CD14-positive monocyte (primary cell): ENCODE measurements at regions not wholly inside any gene's neighbourhood (a gene's known extent, or its start where the extent isn't known, plus 50 kb on each side); places are given as distances from the start of the nearest gene placed in this dataset.

Experiments
- DNase-seq, 3 donors: peaks; one replicate each; pipeline ENCODE4 v3.0.0-alpha.2; 2011 to 2022
- H2AFZ ChIP-seq: 2 replicates; pipeline ENCODE4 v1.6.0; 2012; ENCODE audit warnings: mild to moderate bottlenecking, low read depth, low read length, inconsistent platforms; ENCODE audit not compliant: insufficient read depth, poor library complexity, severe bottlenecking
- H3K27ac ChIP-seq, 2 donors: 1 replicate in 1 of 2; 2 replicates in 1 of 2; pipeline ENCODE4 v1.5.1; 2012 to 2013; ENCODE audit warnings: low read length in 2 of 2, control low read depth in 1 of 2, inconsistent platforms in 1 of 2, low read depth in 1 of 2, mild to moderate bottlenecking in 1 of 2
- H3K27me3 ChIP-seq, 2 donors: one replicate each; pipeline versions ENCODE4 v1.6.0 to v1.6.1; 2011 to 2013; ENCODE audit warnings: low read length in 2 of 2; ENCODE audit not compliant: control insufficient read depth in 2 of 2, insufficient read depth in 2 of 2
- H3K36me3 ChIP-seq, 2 donors: replicated peaks in 1 of 2; 1 replicate in 1 of 2; 2 replicates in 1 of 2; pipeline versions ENCODE4 v1.5.1 to v1.6.1; 2012 to 2013; ENCODE audit warnings: low read length in 2 of 2, control low read depth in 1 of 2, inconsistent platforms in 1 of 2, mild to moderate bottlenecking in 1 of 2; ENCODE audit not compliant: insufficient read depth in 2 of 2, control insufficient read depth in 1 of 2
- H3K4me1 ChIP-seq, 2 donors: 1 replicate in 1 of 2; 2 replicates in 1 of 2; pipeline versions ENCODE4 v1.5.1 to v1.6.1; 2012 to 2013; ENCODE audit warnings: low read length in 2 of 2, control low read depth in 1 of 2, inconsistent platforms in 1 of 2, mild to moderate bottlenecking in 1 of 2, moderate library complexity in 1 of 2; ENCODE audit not compliant: insufficient read depth in 2 of 2, control insufficient read depth in 1 of 2
- H3K4me2 ChIP-seq: replicated peaks from 2 replicates; pipeline ENCODE3; 2012; ENCODE audit warnings: low read length, moderate library complexity, mild to moderate bottlenecking; ENCODE audit not compliant: poor library complexity, severe bottlenecking; ENCODE audit errors: extremely low read depth
- H3K4me3 ChIP-seq, 3 experiments: fragments of 200-600 bp in 1 of 3; sonication (generic) in 1 of 3; replicated peaks in 1 of 3; 1 replicate in 2 of 3; 2 replicates in 1 of 3; pipeline ENCODE4 v1.5.1; 2011 to 2013; ENCODE audit warnings: low read length in 3 of 3, mild to moderate bottlenecking in 3 of 3, control low read depth in 2 of 3, low read depth in 2 of 3, inconsistent platforms in 1 of 3, moderate library complexity in 1 of 3
- H3K79me2 ChIP-seq: 2 replicates; pipeline ENCODE4 v1.6.0; 2012; ENCODE audit warnings: mild to moderate bottlenecking, control low read depth, inconsistent platforms, low read length, moderate library complexity; ENCODE audit not compliant: insufficient read depth
- H3K9ac ChIP-seq: 2 replicates; pipeline ENCODE4 v1.6.0; 2017; ENCODE audit warnings: low read length, mild to moderate bottlenecking; ENCODE audit not compliant: insufficient read depth, poor library complexity, severe bottlenecking
- H3K9me3 ChIP-seq, 2 donors: replicated peaks in 1 of 2; 1 replicate in 1 of 2; 2 replicates in 1 of 2; pipeline versions ENCODE4 v1.5.1 to v1.6.1; 2012 to 2013; ENCODE audit warnings: low read length in 2 of 2, control low read depth in 1 of 2; ENCODE audit not compliant: control insufficient read depth in 1 of 2, insufficient read depth in 1 of 2
- H4K20me1 ChIP-seq: 2 replicates; pipeline ENCODE4 v1.6.0; 2012; ENCODE audit warnings: mild to moderate bottlenecking, low read length, control low read depth, moderate library complexity; ENCODE audit not compliant: insufficient read depth
- H3K27ac Mint-ChIP-seq, 7 donors: one replicate each; pipeline ENCODE4 v1.8.0; 2020; ENCODE audit warnings: mild to moderate bottlenecking in 7 of 7, mixed read lengths in 7 of 7, moderate library complexity in 6 of 7, inconsistent platforms in 2 of 7
- H3K27me3 Mint-ChIP-seq, 3 donors: one replicate each; pipeline ENCODE4 v1.8.0; 2021 to 2022; ENCODE audit warnings: low read depth in 3 of 3, mild to moderate bottlenecking in 3 of 3, mixed read lengths in 3 of 3, moderate library complexity in 3 of 3, inconsistent platforms in 1 of 3
- H3K36me3 Mint-ChIP-seq, 2 donors: one replicate each; pipeline ENCODE4 v1.8.0; 2020; ENCODE audit warnings: mixed read lengths in 2 of 2, inconsistent platforms in 1 of 2, mild to moderate bottlenecking in 1 of 2
- H3K4me1 Mint-ChIP-seq: one replicate; pipeline ENCODE4 v1.8.0; 2020; ENCODE audit warnings: mild to moderate bottlenecking, mixed read lengths
- H3K4me3 Mint-ChIP-seq, 2 donors: one replicate each; pipeline ENCODE4 v1.8.0; 2020; ENCODE audit warnings: mild to moderate bottlenecking in 2 of 2, mixed read lengths in 2 of 2, moderate library complexity in 1 of 2
- H3K9me3 Mint-ChIP-seq, 7 donors: one replicate each; pipeline ENCODE4 v1.8.0; 2020 to 2022; ENCODE audit warnings: mixed read lengths in 7 of 7, mild to moderate bottlenecking in 6 of 7, moderate library complexity in 6 of 7, inconsistent platforms in 2 of 7
- WGBS: methylation state at CpG from one replicate; pipeline ENCODE4 v1.1.5; 2013; ENCODE audit warnings: missing lambda C conversion rate; ENCODE audit not compliant: insufficient coverage; 5-methylcytosine and 5-hydroxymethylcytosine counted together
- intact Hi-C, 2 donors: fragments of 100-400 bp; cut with micrococcal nuclease; formaldehyde crosslinking; loops; one replicate each; pipeline versions ENCODE4 v1.15.0 to v1.15.1; 2023
- TF ChIP-seq, protein P1 (sequence below): fragments of 200-600 bp; IDR thresholded peaks from one replicate; pipeline ENCODE4 v1.8.0; 2022; ENCODE audit warnings: antibody characterized with exemption, mild to moderate bottlenecking

GRCh38 chr5:121285801-121286521 is 565.7 kb upstream of the FTMT start:
- no peaks in the 10 kb centered on the region for H3K36me3 ChIP-seq
- Mint-ChIP-seq H3K4me1 (no peaks in the 10 kb centered on the region), H3K27me3 (no peaks in the 10 kb centered on the region), H3K4me3 (no peak overlapping the region), H3K27ac (no peak overlapping the region), H3K36me3 (no peaks in the 10 kb centered on the region), H3K9me3 (peaks cover 0 to 6% (median 2%) of the 10 kb centered on the region in 7 donors)
- H3K4me3 ChIP-seq: no peak overlapping the region
- H3K9ac ChIP-seq: no peak overlapping the region
- H3K79me2 ChIP-seq: no peaks in the 10 kb centered on the region
- H3K9me3 ChIP-seq: no peaks in the 10 kb centered on the region
- H4K20me1 ChIP-seq: no peaks in the 10 kb centered on the region
- H3K4me2 ChIP-seq: no peak overlapping the region
- H3K4me1 ChIP-seq: no peaks in the 10 kb centered on the region
- TF ChIP-seq, protein P1, sequence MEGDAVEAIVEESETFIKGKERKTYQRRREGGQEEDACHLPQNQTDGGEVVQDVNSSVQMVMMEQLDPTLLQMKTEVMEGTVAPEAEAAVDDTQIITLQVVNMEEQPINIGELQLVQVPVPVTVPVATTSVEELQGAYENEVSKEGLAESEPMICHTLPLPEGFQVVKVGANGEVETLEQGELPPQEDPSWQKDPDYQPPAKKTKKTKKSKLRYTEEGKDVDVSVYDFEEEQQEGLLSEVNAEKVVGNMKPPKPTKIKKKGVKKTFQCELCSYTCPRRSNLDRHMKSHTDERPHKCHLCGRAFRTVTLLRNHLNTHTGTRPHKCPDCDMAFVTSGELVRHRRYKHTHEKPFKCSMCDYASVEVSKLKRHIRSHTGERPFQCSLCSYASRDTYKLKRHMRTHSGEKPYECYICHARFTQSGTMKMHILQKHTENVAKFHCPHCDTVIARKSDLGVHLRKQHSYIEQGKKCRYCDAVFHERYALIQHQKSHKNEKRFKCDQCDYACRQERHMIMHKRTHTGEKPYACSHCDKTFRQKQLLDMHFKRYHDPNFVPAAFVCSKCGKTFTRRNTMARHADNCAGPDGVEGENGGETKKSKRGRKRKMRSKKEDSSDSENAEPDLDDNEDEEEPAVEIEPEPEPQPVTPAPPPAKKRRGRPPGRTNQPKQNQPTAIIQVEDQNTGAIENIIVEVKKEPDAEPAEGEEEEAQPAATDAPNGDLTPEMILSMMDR: no peak
- intact Hi-C loops: no loop called here
- H3K27me3 ChIP-seq: no peaks in the 10 kb centered on the region
- no peak overlapping the region for H3K27ac ChIP-seq
- DNase-seq: no peak
- no CpG with 5 or more reads among the region's 4 CpGs for WGBS
- H2AFZ ChIP-seq: no peak overlapping the region

DNA sequence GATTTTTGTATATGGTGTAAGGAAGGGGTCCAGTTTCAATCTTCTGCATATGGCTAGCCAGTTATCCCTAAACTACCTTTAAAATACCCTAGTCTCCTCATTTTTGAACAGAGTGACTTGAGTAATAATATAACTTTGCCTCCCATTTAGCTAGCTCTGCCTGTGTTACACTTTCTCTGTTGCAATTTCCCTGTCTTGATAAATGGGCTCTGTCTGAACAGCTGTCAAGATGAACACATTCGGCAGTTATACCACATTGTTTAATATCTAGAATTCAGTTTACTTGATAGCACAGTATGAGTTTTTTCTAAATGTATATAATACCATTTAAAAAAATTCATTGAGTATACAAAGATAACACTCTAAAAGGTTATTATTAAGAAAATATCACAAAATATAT is 562.9 kb upstream of the FTMT start:
- Histone ChIP-seq H3K9ac (no peak overlapping the region), H3K4me1 (no peaks in the 10 kb centered on the region), H3K4me3 (no peak overlapping the region), H3K27ac (no peak overlapping the region), H3K9me3 (no peaks in the 10 kb centered on the region), H2AFZ (no peak overlapping the region), H3K79me2 (no peaks in the 10 kb centered on the region), H3K36me3 (no peaks in the 10 kb centered on the region), H3K27me3 (no peaks in the 10 kb centered on the region), H3K4me2 (no peak overlapping the region), H4K20me1 (no peaks in the 10 kb centered on the region)
- no CpG with 5 or more reads among the region's 1 CpG for WGBS
- Mint-ChIP-seq H3K9me3 (peaks cover 0 to 5% (median 2%) of the 10 kb centered on the region in 7 donors), H3K27ac (no peak overlapping the region), H3K4me1 (peaks cover 2% of the 10 kb centered on the region), H3K4me3 (no peak overlapping the region), H3K27me3 (no peaks in the 10 kb centered on the region), H3K36me3 (no peaks in the 10 kb centered on the region)
- TF ChIP-seq, protein P1: no peak
- intact Hi-C loops: no loop called here
- DNase-seq: no peak
